ENCODE measurements at regions not wholly inside any gene's neighbourhood (a gene's known extent, or its start where the extent isn't known, plus 50 kb on each side); places are given as distances from the start of the nearest gene placed in this dataset.
"Not testable (repeated sequence)": the region's sequence is repeated elsewhere in the genome, so short reads cannot be mapped to it uniquely, and the experiment has no call there.

- in situ Hi-C loops (cut with HindIII; ENCODE audit: low sequenced_read_pairs) = no loop called here
These were observed 105.4 kb downstream of the TTC8 start for GRCh38 chr14:88929656-88930436.

- in situ Hi-C loops (cut with HindIII; ENCODE audit: low sequenced_read_pairs) = no loop called here
These were observed 107.1 kb downstream of the TTC8 start for GRCh38 chr14:88931321-88932110.

GRCh38 chr14:88933191-88933590, 108.7 kb downstream of the TTC8 start:
- in situ Hi-C loops (cut with HindIII; ENCODE audit: low sequenced_read_pairs) = no loop called here

- in situ Hi-C loops (cut with HindIII; ENCODE audit: low sequenced_read_pairs) = no loop called here
These were observed 109.9 kb downstream of the TTC8 start for GRCh38 chr14:88934351-88934806.

GRCh38 chr14:88935083-88935482, 110.6 kb downstream of the TTC8 start:
- in situ Hi-C loops (cut with HindIII; ENCODE audit: low sequenced_read_pairs) = no loop called here

GRCh38 chr14:88937706-88938105, 113.3 kb downstream of the TTC8 start:
- in situ Hi-C loops (cut with HindIII; ENCODE audit: low sequenced_read_pairs) = no loop called here

GRCh38 chr14:88940671-88941070, 116.2 kb downstream of the TTC8 start:
- in situ Hi-C loops (cut with HindIII; ENCODE audit: low sequenced_read_pairs) = no loop called here

GRCh38 chr14:88941414-88941813, 117.0 kb downstream of the TTC8 start:
- in situ Hi-C loops (cut with HindIII; ENCODE audit: low sequenced_read_pairs) = no loop called here

GRCh38 chr14:88947646-88948598, 123.5 kb downstream of the TTC8 start:
- in situ Hi-C loops (cut with HindIII; ENCODE audit: low sequenced_read_pairs) = no loop called here

- in situ Hi-C loops (cut with HindIII; ENCODE audit: low sequenced_read_pairs) = no loop called here
These were observed 125.6 kb downstream of the TTC8 start for GRCh38 chr14:88950069-88950468.

- in situ Hi-C loops (cut with HindIII; ENCODE audit: low sequenced_read_pairs) = no loop called here
These were observed 126.9 kb downstream of the TTC8 start for GRCh38 chr14:88951370-88951769.

GRCh38 chr14:88952901-88953300, 128.4 kb downstream of the TTC8 start:
- in situ Hi-C loops (cut with HindIII; ENCODE audit: low sequenced_read_pairs) = no loop called here

GRCh38 chr14:88955455-88955854, 131.0 kb downstream of the TTC8 start:
- in situ Hi-C loops (cut with HindIII; ENCODE audit: low sequenced_read_pairs) = no loop called here

GRCh38 chr14:88960496-88960895, 136.0 kb downstream of the TTC8 start:
- in situ Hi-C loops (cut with HindIII; ENCODE audit: low sequenced_read_pairs) = no loop called here

GRCh38 chr14:88961214-88961613, 136.8 kb downstream of the TTC8 start:
- in situ Hi-C loops (cut with HindIII; ENCODE audit: low sequenced_read_pairs) = no loop called here

- in situ Hi-C loops (cut with HindIII; ENCODE audit: low sequenced_read_pairs) = no loop called here
These were observed 137.9 kb downstream of the TTC8 start for GRCh38 chr14:88962356-88962755.

- in situ Hi-C loops (cut with HindIII; ENCODE audit: low sequenced_read_pairs) = no loop called here
These were observed 142.8 kb downstream of the TTC8 start for GRCh38 chr14:88967299-88967698.

- in situ Hi-C loops (cut with HindIII; ENCODE audit: low sequenced_read_pairs) = no loop called here
These were observed 150.8 kb downstream of the TTC8 start for GRCh38 chr14:88975043-88975830.

- in situ Hi-C loops (cut with HindIII; ENCODE audit: low sequenced_read_pairs) = no loop called here
These were observed 151.5 kb downstream of the TTC8 start for GRCh38 chr14:88975926-88976325.

GRCh38 chr14:88980907-88981306, 156.5 kb downstream of the TTC8 start:
- in situ Hi-C loops (cut with HindIII; ENCODE audit: low sequenced_read_pairs) = not testable (repeated sequence)
